ENCODE measurements at regions not wholly inside any gene's neighbourhood (a gene's known extent, or its start where the extent isn't known, plus 50 kb on each side); places are given as distances from the start of the nearest gene placed in this dataset.

DNA sequence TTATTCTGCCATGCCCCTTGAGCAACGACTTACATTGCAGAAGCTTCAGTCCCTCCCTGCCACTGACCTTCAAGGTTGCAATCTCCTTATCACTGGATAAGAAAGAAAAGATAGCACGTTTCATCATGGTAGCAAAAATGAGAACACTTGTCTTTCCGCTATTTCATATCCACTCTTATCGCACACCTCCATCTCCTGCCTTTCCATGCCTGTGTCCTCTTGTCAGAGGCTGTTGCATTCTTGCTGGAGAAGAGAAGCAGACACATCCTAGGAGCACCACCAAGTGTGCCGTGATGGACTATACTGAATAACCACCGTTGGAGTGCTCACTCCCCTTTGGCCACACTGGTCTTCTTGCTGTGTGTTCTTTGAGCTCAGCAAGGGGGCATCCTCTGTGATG is 230.6 kb upstream of the IRX3 start:
- no peak overlapping the region for H3K27ac ChIP-seq
- TF ChIP-seq ZFX (IDR thresholded peaks at IDR 0.05; ENCODE audit: borderline replicate concordance), result no peak
- TF ChIP-seq, protein P1, sequence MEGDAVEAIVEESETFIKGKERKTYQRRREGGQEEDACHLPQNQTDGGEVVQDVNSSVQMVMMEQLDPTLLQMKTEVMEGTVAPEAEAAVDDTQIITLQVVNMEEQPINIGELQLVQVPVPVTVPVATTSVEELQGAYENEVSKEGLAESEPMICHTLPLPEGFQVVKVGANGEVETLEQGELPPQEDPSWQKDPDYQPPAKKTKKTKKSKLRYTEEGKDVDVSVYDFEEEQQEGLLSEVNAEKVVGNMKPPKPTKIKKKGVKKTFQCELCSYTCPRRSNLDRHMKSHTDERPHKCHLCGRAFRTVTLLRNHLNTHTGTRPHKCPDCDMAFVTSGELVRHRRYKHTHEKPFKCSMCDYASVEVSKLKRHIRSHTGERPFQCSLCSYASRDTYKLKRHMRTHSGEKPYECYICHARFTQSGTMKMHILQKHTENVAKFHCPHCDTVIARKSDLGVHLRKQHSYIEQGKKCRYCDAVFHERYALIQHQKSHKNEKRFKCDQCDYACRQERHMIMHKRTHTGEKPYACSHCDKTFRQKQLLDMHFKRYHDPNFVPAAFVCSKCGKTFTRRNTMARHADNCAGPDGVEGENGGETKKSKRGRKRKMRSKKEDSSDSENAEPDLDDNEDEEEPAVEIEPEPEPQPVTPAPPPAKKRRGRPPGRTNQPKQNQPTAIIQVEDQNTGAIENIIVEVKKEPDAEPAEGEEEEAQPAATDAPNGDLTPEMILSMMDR (IDR thresholded peaks at IDR 0.05), result no peak

DNA sequence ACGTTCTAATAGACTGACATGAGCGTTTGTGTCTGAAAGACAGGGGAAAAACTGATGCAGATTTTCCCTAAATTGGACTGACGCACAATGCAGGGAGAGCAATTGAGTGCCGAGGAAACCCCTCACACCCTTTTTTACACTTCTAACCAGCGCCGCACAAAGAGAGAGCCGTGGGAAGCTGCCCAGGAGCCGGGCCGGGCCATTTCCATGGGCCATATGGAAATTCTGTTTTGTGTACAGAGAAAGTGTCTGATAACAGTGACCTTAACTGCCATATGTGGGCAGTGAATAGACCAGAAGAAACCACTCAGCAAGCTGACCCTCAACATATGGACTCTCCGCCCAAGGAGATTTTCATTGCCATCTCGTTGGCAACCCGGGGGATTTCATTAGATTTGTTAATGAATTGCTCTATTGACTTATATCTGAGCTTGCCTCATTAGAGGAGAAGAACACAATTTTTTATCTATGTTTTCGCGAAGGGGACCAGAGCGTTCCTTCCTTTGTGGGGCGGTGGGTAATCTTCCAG is 225.9 kb upstream of the IRX3 start:
- no peak overlapping the region for H3K27ac ChIP-seq
- TF ChIP-seq, protein P1 (IDR thresholded peaks at IDR 0.05), result no peak
- TF ChIP-seq ZFX (IDR thresholded peaks at IDR 0.05; ENCODE audit: borderline replicate concordance), result no peak

DNA sequence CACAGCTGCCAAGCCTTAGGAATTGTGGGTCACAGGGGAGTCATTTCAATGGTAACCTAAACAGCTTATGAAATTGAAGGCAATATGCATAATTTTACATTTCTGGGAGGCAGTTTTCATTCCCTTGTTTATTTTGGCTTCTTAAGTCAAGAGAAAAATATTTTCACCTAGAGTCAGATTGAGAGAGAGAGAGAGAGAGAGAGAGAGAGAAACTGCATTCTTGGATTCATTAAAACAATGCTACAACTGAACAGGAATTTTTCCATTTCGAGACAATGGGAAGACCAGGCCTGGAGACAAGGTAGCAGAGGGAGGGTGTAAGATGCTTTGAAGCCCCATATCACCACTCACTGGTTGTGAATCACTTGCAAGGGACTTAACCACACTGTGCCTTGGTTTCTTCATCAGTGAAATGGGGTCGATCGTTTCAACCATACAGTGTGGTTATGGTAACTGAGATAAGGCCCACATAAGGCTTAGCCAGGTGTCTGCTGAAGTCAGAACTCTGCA is 224.7 kb upstream of the IRX3 start:
- no peak overlapping the region for H3K27ac ChIP-seq
- TF ChIP-seq ZFX (IDR thresholded peaks at IDR 0.05; ENCODE audit: borderline replicate concordance), result no peak
- TF ChIP-seq, protein P1 (IDR thresholded peaks at IDR 0.05), result no peak

DNA sequence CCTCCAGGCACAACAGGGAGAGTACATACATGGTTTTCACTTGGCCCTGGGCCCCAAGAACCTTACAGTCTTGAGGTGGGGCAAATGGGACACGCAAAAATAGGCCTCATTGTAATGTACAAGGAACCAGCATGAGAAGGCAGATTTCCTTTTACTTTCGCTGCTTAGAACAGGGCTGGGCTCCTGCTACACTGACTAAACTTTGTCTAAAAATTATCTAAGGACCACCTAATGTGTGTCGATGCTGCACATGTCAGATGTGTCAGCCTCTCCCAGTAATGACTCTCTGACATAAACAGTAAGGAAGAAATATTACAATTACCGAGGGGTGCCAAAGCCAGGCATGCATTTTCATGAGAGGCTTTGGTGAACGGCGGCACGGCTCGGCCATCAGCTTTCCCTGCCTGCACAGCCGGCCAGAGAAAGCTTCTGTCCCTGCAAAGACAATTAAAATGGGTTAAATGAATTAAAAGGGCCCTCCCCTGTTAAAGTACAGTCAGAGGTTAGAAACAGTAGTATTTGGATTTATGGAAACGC is 224.2 kb upstream of the IRX3 start:
- no peak for TF ChIP-seq ZFX (IDR thresholded peaks at IDR 0.05; ENCODE audit: borderline replicate concordance)
- TF ChIP-seq, protein P1 (IDR thresholded peaks at IDR 0.05), result no peak
- peak overlapping the region; percentile 72; the same call in 1 of the 2 replicates for H3K27ac ChIP-seq

DNA sequence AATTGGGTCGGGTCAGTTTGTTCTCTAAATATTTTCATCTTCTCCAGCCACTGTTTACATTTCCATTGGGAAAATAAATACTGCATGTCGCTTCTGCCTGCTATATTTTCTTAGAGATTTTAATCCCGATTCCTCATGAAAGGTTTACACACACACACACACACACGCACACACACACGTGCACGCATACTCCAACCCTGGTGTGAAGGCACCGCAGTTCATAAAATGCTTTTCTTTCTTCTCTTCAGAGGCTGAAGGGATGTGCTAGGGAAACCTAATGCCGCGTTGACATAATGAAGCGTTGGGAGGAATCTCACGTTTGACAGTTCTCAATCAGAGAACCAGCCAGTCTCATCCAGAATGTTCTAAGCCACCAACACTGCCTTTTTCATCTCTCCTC is 222.9 kb upstream of the IRX3 start:
- TF ChIP-seq, protein P1 (IDR thresholded peaks at IDR 0.05), result no peak
- no peak for TF ChIP-seq ZFX (IDR thresholded peaks at IDR 0.05; ENCODE audit: borderline replicate concordance)
- H3K27ac ChIP-seq, result peak overlapping the region; percentile 72

DNA sequence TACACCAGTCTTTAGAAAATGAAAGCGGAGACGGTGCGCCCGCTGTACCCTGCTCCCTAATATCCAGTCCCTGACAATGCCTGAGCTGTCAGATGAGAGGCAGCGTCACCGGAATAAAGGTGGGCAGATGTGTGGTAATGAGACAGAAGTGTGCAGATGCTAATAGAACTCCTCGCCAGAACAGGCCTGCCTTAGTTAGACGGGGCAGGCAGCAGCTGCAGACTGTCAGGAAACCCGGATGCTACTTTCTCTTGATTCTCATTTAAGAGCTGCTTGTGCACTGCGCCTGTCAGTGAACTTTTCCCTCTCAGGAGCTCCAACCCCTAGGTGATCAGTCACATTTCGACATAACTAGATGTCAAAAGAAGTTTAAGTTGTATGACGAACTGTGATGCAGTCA is 221.8 kb upstream of the IRX3 start:
- TF ChIP-seq, protein P1 (IDR thresholded peaks at IDR 0.05), result no peak
- TF ChIP-seq ZFX (IDR thresholded peaks at IDR 0.05; ENCODE audit: borderline replicate concordance), result no peak

DNA sequence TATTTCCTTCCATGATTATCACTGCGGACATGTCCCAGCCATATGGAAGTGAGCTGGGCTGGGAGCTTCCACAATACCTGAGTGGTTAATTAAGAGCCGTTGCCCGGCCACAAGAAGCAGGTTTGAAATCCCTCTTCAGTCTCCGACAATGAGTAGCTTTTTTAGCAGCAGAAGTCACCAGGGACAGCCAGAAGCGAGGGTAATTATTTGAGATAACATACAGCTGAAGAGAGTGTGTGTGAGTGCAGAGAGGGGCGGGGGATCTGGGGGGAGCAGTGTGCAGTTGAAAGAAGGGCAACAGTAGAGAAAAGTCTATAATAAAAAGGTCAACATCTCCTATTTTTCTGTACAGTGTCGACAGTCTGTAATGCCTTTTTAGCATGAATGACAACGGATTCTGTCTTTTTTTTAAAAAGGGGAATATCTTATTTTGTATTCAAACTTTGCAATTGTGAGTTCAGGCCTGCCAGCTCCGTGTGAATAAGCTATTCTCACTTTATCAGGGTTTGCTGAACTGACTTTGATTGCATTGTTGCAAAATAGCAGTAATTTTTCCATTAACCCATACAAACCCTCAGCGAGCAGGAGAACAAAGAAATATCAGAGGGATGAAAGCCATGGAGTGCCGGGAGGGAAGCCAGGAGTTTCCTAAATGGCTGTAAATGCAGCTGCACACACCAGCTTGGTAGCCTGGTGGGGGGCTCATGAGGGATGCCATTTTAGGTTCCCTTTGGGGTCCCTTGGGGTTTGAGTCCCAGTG is 220.3 kb upstream of the IRX3 start:
- TF ChIP-seq, protein P1 (IDR thresholded peaks at IDR 0.05), result no peak
- no peak for TF ChIP-seq ZFX (IDR thresholded peaks at IDR 0.05; ENCODE audit: borderline replicate concordance)
- H3K27ac ChIP-seq, result no peak overlapping the region

More for the DNA sequence above, 221.8 kb upstream of the IRX3 start:
- H3K27ac ChIP-seq, result peak overlapping the region; percentile 72
